Esophagus muscularis mucosa (tissue), 4 donors: ENCODE measurements at regions not wholly inside any gene's neighbourhood (a gene's known extent, or its start where the extent isn't known, plus 50 kb on each side); places are given as distances from the start of the nearest gene placed in this dataset.

ENCODE experiments used
- CTCF ChIP-seq, 3 experiments: fragments of 200-600 bp in 2 of 3; fragments of 450-650 bp in 1 of 3; sonication (generic) in 2 of 3; IDR thresholded peaks; one replicate each; pipeline ENCODE4 v1.5.1; 2017 to 2019; ENCODE audit warnings: antibody characterized with exemption in 3 of 3, mild to moderate bottlenecking in 2 of 3, moderate library complexity in 1 of 3
- EP300 ChIP-seq: sonication (generic); formaldehyde crosslinking; IDR thresholded peaks from one replicate; pipeline ENCODE4 v1.6.1; 2017; ENCODE audit warnings: antibody characterized with exemption
- POLR2A ChIP-seq: fragments of 450-650 bp; IDR thresholded peaks from one replicate; pipeline ENCODE4 v1.6.1; 2017; ENCODE audit warnings: antibody characterized with exemption, moderate library complexity, mild to moderate bottlenecking, low read depth

GRCh38 chr11:27786331-27786730 lies 86.1 kb upstream of the BDNF start:
- TF ChIP-seq POLR2A: no peak
- TF ChIP-seq CTCF (IDR thresholded peaks at IDR 0.05): no peak
- no peak for TF ChIP-seq EP300
